ENCODE measurements at regions not wholly inside any gene's neighbourhood (a gene's known extent, or its start where the extent isn't known, plus 50 kb on each side); places are given as distances from the start of the nearest gene placed in this dataset.

- H3K27ac ChIP-seq (ENCODE audit: low read length), result no peak overlapping the region
- H4K20me1 ChIP-seq (ENCODE audit: insufficient read depth), result no peaks in the 10 kb centered on the region
- H3K4me2 ChIP-seq (ENCODE audit: low read length), result no peak overlapping the region
- H2AFZ ChIP-seq (ENCODE audit: low read depth, low read length), result no peak overlapping the region
- no peaks in the 10 kb centered on the region for H3K9me2 ChIP-seq (ENCODE audit: insufficient read depth, low read length)
- no peaks in the 10 kb centered on the region for H3K9me3 ChIP-seq (ENCODE audit: low read length)
- no peaks in the 10 kb centered on the region for H3K36me3 ChIP-seq (ENCODE audit: insufficient read depth, low read length)
- no peaks in the 10 kb centered on the region for H3K79me2 ChIP-seq (replicated peaks; ENCODE audit: insufficient read depth, low read length)
- TF ChIP-seq EZH2 (IDR thresholded peaks at IDR 0.05; ENCODE audit: borderline replicate concordance, insufficient read depth, low read length, poor library complexity, severe bottlenecking) (no peak), EP300 (conservative IDR thresholded peaks at IDR 0.05; ENCODE audit: poor library complexity, severe bottlenecking) (no peak), RAD21 (conservative IDR thresholded peaks at IDR 0.05) (no peak), MXI1 (conservative IDR thresholded peaks at IDR 0.05; ENCODE audit: poor library complexity, severe bottlenecking) (no peak), SMC3 (conservative IDR thresholded peaks at IDR 0.05; ENCODE audit: poor library complexity) (no peak), POLR2AphosphoS5 (IDR thresholded peaks at IDR 0.05) (no peak), CTCF (IDR thresholded peaks at IDR 0.05; ENCODE audit: poor library complexity, severe bottlenecking) (no peak), TAF1 (IDR thresholded peaks at IDR 0.05; ENCODE audit: low read depth) (no peak)
- TF ChIP-seq, protein P1, sequence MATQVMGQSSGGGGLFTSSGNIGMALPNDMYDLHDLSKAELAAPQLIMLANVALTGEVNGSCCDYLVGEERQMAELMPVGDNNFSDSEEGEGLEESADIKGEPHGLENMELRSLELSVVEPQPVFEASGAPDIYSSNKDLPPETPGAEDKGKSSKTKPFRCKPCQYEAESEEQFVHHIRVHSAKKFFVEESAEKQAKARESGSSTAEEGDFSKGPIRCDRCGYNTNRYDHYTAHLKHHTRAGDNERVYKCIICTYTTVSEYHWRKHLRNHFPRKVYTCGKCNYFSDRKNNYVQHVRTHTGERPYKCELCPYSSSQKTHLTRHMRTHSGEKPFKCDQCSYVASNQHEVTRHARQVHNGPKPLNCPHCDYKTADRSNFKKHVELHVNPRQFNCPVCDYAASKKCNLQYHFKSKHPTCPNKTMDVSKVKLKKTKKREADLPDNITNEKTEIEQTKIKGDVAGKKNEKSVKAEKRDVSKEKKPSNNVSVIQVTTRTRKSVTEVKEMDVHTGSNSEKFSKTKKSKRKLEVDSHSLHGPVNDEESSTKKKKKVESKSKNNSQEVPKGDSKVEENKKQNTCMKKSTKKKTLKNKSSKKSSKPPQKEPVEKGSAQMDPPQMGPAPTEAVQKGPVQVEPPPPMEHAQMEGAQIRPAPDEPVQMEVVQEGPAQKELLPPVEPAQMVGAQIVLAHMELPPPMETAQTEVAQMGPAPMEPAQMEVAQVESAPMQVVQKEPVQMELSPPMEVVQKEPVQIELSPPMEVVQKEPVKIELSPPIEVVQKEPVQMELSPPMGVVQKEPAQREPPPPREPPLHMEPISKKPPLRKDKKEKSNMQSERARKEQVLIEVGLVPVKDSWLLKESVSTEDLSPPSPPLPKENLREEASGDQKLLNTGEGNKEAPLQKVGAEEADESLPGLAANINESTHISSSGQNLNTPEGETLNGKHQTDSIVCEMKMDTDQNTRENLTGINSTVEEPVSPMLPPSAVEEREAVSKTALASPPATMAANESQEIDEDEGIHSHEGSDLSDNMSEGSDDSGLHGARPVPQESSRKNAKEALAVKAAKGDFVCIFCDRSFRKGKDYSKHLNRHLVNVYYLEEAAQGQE (IDR thresholded peaks at IDR 0.05; ENCODE audit: borderline replicate concordance), result no peak
- H3K27me3 ChIP-seq (ENCODE audit: insufficient read depth, low read depth, low read length), result no peaks in the 10 kb centered on the region
- no peaks in the 10 kb centered on the region for H3F3A ChIP-seq (ENCODE audit: insufficient read depth, low read length, poor library complexity, severe bottlenecking)
- no peak overlapping the region for H3K9ac ChIP-seq (ENCODE audit: low read length)
- no peak overlapping the region for H3K4me3 ChIP-seq (ENCODE audit: low read length)
Measured at GRCh38 chr4:133866328-133866699, 335.3 kb downstream of the PABPC4L start.

DNA sequence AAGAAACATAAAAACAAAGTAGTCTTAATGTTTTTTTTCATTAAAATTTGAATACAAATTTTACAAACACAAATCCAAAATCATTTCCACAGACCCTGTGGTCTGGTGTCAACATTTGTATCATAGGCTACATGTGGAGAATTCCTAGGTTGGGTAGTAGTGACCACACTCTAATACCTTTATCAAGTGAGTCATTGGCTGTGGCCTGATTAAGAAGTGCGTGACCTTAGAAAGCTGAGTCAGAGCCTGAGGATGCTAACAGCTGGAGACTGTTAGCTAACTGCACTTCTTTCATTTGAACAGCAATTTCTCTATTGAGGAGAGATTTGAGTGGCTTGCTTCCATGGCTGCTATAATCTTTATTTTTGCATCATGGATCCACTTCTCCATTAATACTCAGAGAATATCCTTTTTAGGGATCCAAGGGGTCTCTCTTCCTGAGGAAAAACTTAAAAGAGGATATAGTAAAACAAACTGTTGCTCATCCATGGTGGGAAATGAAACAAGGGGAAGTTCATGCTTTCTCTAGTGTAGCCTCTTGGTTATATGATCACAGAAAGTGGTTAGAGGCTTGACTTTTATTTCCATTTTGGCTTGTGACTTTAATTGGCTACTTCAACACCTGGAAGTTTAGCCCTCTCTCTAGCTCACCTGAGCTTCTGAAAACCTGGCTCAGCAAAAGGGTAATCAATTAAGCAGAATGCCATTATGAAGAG is 335.8 kb downstream of the PABPC4L start:
- H2AFZ ChIP-seq (ENCODE audit: low read depth, low read length), result no peak overlapping the region
- no peak overlapping the region for H3K27ac ChIP-seq (ENCODE audit: low read length)
- H3K9ac ChIP-seq (ENCODE audit: low read length), result no peak overlapping the region
- no peaks in the 10 kb centered on the region for H3F3A ChIP-seq (ENCODE audit: insufficient read depth, low read length, poor library complexity, severe bottlenecking)
- H3K79me2 ChIP-seq (replicated peaks; ENCODE audit: insufficient read depth, low read length), result no peaks in the 10 kb centered on the region
- no peak overlapping the region for H3K4me2 ChIP-seq (ENCODE audit: low read length)
- H3K4me3 ChIP-seq (ENCODE audit: low read length), result no peak overlapping the region
- H4K20me1 ChIP-seq (ENCODE audit: insufficient read depth), result no peaks in the 10 kb centered on the region
- no peaks in the 10 kb centered on the region for H3K36me3 ChIP-seq (ENCODE audit: insufficient read depth, low read length)
- H3K9me3 ChIP-seq (ENCODE audit: low read length), result no peaks in the 10 kb centered on the region
- TF ChIP-seq, protein P1 (IDR thresholded peaks at IDR 0.05; ENCODE audit: borderline replicate concordance), result no peak
- no peak for TF ChIP-seq RAD21 (conservative IDR thresholded peaks at IDR 0.05)
- no peak for TF ChIP-seq POLR2AphosphoS5 (IDR thresholded peaks at IDR 0.05)
- TF ChIP-seq MXI1 (conservative IDR thresholded peaks at IDR 0.05; ENCODE audit: poor library complexity, severe bottlenecking), result no peak
- no peak for TF ChIP-seq EZH2 (IDR thresholded peaks at IDR 0.05; ENCODE audit: borderline replicate concordance, insufficient read depth, low read length, poor library complexity, severe bottlenecking)
- no peak for TF ChIP-seq TAF1 (IDR thresholded peaks at IDR 0.05; ENCODE audit: low read depth)
- no peak for TF ChIP-seq SMC3 (conservative IDR thresholded peaks at IDR 0.05; ENCODE audit: poor library complexity)
- H3K27me3 ChIP-seq (ENCODE audit: insufficient read depth, low read depth, low read length), result no peaks in the 10 kb centered on the region
- H3K9me2 ChIP-seq (ENCODE audit: insufficient read depth, low read length), result no peaks in the 10 kb centered on the region

All from neural cell (in vitro differentiated cells).